ENCODE measurements at regions not wholly inside any gene's neighbourhood (a gene's known extent, or its start where the extent isn't known, plus 50 kb on each side); places are given as distances from the start of the nearest gene placed in this dataset.

DNA sequence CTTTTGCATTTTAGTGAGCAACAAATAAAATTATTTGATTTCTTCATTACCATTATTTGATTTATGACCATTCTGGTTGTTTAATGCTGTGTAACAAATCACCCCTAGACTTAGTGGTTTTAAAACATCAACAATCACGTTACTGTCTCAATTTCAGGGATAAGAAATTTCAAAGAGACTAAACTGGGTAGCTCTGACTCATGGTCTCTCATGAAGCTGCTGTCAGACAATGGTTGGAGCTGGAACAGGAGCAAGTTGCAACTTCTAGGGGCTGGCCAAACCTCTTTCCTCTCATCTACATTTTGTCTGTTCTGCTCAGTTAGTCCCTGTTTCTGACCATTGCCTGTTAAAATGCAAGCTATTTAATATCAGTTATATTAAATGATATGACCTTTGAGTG is 517.0 kb downstream of the KCNH5 start:
- WGBS, 2 donors: 47 to 55% methylated on average over 1 of the region's 1 CpG
- H3K27me3 ChIP-seq: no peaks in the 10 kb centered on the region
- intact Hi-C loops (cut with DNase I): no loop called here
- ATAC-seq (no peak), DNase-seq (no peak), FAIRE-seq (no peak)
- TF ChIP-seq, protein P1, sequence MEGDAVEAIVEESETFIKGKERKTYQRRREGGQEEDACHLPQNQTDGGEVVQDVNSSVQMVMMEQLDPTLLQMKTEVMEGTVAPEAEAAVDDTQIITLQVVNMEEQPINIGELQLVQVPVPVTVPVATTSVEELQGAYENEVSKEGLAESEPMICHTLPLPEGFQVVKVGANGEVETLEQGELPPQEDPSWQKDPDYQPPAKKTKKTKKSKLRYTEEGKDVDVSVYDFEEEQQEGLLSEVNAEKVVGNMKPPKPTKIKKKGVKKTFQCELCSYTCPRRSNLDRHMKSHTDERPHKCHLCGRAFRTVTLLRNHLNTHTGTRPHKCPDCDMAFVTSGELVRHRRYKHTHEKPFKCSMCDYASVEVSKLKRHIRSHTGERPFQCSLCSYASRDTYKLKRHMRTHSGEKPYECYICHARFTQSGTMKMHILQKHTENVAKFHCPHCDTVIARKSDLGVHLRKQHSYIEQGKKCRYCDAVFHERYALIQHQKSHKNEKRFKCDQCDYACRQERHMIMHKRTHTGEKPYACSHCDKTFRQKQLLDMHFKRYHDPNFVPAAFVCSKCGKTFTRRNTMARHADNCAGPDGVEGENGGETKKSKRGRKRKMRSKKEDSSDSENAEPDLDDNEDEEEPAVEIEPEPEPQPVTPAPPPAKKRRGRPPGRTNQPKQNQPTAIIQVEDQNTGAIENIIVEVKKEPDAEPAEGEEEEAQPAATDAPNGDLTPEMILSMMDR (IDR thresholded peaks at IDR 0.05): no peak
- no peaks in the 10 kb centered on the region for H3K9me3 ChIP-seq
- no peak overlapping the region for H3K27ac ChIP-seq
- H3K36me3 ChIP-seq: no peaks in the 10 kb centered on the region
- no peaks in the 10 kb centered on the region for H3K4me1 ChIP-seq
- no peak overlapping the region for H3K4me3 ChIP-seq

DNA sequence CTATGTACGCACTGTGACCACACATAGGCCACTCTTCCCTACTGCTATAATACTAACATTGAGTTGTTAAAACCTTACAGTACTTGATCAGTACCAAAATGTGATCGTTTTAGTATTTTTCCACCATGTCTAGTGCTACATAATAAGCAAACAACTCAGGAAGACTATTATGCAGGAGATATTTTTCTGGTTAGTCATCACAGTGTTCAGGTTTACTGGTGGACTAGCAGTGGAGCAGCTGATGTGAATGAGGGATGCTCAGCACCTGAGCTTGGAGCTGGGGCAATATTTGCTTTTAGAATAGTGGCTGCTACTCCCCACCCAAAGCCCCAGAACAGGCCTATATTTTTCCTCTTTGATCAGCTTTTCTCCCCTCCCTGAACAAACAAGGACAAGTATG is 513.1 kb downstream of the KCNH5 start:
- FAIRE-seq (no peak), ATAC-seq (no peak)
- TF ChIP-seq, protein P1 (IDR thresholded peaks at IDR 0.05): no peak

DNA sequence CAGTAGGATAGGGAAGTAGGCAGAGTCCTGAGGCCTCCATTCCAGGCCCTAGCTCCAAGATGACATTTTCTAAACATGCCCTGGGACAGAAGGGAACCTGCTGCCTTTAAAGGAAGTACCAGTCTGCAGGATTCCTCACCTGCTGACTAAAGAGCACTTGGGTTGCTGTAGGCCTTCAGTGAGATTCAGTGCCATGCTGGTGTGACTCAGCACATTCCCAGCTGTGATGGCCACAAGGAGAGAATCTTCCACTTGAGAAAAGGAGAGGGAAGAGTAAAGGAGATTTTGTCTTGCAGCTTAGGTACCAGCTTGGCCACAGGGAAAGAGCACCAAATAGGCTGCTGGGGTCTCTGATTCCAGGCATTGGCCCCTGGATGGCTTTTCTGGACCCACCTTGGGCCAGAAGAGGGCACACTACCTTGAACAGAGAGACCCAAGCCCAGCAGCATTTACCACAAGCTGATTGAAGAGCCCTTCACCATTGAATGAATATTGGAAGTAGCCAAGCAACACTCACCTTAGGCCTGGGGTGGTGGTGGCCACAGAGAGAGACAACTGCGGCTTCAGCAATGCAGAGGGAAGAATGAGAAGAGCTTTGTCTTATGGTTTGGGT is 498.3 kb downstream of the KCNH5 start:
- 87 to 89% methylated on average over 1 of the region's 1 CpG for WGBS, 2 donors
- H3K27ac ChIP-seq: no peak overlapping the region
- DNase-seq (no peak), ATAC-seq (no peak), FAIRE-seq (no peak)
- H3K9me3 ChIP-seq: no peaks in the 10 kb centered on the region
- H3K4me3 ChIP-seq: no peak overlapping the region
- TF ChIP-seq, protein P1 (IDR thresholded peaks at IDR 0.05): no peak
- H3K4me1 ChIP-seq: no peaks in the 10 kb centered on the region
- intact Hi-C loops (cut with DNase I): no loop called here
- H3K36me3 ChIP-seq: no peaks in the 10 kb centered on the region
- H3K27me3 ChIP-seq: no peaks in the 10 kb centered on the region

More for the DNA sequence above, 513.1 kb downstream of the KCNH5 start:
- no peaks in the 10 kb centered on the region for H3K27me3 ChIP-seq
- H3K27ac ChIP-seq: no peak overlapping the region
- no peak overlapping the region for H3K4me3 ChIP-seq
- no peaks in the 10 kb centered on the region for H3K4me1 ChIP-seq
- intact Hi-C loops (cut with DNase I): no loop called here
- H3K36me3 ChIP-seq: no peaks in the 10 kb centered on the region
- H3K9me3 ChIP-seq: no peaks in the 10 kb centered on the region
- DNase-seq: no peak
- 58 to 68% methylated on average over 2 of the region's 2 CpGs for whole genome bisulfite sequencing, 2 donors

DNA sequence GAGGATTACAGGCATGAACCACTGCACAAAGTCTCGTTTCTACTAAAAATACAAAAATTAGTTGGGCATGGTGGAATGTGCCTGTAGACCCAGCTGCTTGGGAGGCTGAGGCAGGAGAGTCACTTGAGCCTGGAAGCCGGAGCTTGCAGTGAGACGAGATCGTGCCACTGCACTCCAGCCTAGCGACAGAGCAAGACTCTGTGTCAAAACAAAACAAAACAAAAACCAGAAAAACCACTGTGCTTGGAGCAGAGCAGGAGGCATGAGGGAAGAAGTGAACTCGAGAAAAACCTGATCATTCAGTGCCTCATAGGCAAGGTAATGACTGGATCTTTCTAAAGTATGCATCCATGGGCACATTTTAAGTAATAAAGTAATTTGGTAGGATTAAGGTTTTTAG is 487.8 kb downstream of the KCNH5 start:
- Histone ChIP-seq H3K4me3 (no peak overlapping the region), H3K27me3 (no peaks in the 10 kb centered on the region), H3K27ac (no peak overlapping the region), H3K4me1 (no peaks in the 10 kb centered on the region), H3K9me3 (no peaks in the 10 kb centered on the region), H3K36me3 (no peaks in the 10 kb centered on the region)
- no peak for ATAC-seq
- intact Hi-C loops (cut with DNase I): no loop called here
- WGBS, 2 donors: 52 to 56% methylated on average over 6 of the region's 6 CpGs
- no peak for FAIRE-seq
- TF ChIP-seq, protein P1 (IDR thresholded peaks at IDR 0.05): no peak
- no peak for DNase-seq

DNA sequence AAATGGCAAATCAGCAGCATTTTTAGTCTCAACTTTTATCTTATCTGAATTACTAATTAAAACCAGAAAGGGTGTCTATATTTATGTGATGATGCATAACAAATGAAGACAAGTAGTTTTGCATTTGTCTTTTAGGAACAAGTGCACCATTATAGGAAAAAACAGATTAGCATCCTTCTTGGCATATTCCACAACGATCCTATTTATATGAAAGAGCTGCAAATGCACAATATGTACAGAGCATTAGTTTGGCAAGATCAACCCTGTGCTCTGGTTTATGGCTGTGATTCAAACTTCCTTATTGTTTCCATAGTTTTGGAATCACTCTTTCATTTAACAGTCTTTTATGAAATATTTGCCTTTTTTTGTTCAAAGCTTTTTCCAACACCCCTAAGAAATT is 486.8 kb downstream of the KCNH5 start:
- intact Hi-C loops (cut with DNase I): no loop called here
- FAIRE-seq: no peak
- WGBS, 2 donors: 60 to 66% methylated on average over 1 of the region's 1 CpG

More for the DNA sequence above, 486.8 kb downstream of the KCNH5 start:
- TF ChIP-seq, protein P1 (IDR thresholded peaks at IDR 0.05): no peak
- Histone ChIP-seq H3K9me3 (no peaks in the 10 kb centered on the region), H3K27me3 (no peaks in the 10 kb centered on the region), H3K4me1 (no peaks in the 10 kb centered on the region), H3K27ac (no peak overlapping the region), H3K4me3 (no peak overlapping the region), H3K36me3 (no peaks in the 10 kb centered on the region)
- ATAC-seq (no peak), DNase-seq (no peak)
